ENCODE measurements at regions not wholly inside any gene's neighbourhood (a gene's known extent, or its start where the extent isn't known, plus 50 kb on each side); places are given as distances from the start of the nearest gene placed in this dataset.

DNA sequence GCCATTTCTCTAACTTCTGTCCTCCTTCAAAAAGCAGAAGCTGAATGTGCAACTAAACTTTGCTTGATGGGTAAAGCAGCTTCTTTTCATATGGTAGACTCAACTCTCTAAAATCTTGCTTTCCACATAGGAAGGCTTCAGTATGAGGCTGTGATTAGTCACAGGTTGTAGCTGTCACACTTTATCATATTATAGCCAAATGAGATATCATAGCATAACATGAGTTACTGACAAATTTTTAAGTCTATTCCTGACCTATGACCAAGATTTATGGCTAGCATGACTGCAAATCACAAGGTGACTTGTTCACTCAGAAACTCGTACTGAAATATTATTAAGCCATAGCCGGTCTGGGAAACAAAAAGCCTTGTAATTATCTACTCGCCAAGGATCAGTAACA, 998.6 kb downstream of the RPA4 start (continued):
- TF ChIP-seq USF2 (IDR thresholded peaks at IDR 0.05; ENCODE audit: low read length) (no peak), RXRA (IDR thresholded peaks at IDR 0.05; ENCODE audit: insufficient read depth, low read depth, low read length) (no peak), TAF1 (IDR thresholded peaks at IDR 0.05; ENCODE audit: low read depth, low read length) (no peak)
- TF ChIP-seq, protein P1, sequence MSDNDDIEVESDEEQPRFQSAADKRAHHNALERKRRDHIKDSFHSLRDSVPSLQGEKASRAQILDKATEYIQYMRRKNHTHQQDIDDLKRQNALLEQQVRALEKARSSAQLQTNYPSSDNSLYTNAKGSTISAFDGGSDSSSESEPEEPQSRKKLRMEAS (IDR thresholded peaks at IDR 0.05), result no peak
